Activated naive CD8-positive, alpha-beta T cell (primary cell): ENCODE measurements at regions not wholly inside any gene's neighbourhood (a gene's known extent, or its start where the extent isn't known, plus 50 kb on each side); places are given as distances from the start of the nearest gene placed in this dataset.

Source experiments
- H3K27ac Mint-ChIP-seq: one replicate; pipeline ENCODE4 v1.8.0; 2021; ENCODE audit warnings: mixed read lengths
- H3K27me3 Mint-ChIP-seq: one replicate; pipeline ENCODE4 v1.8.0; 2021; ENCODE audit warnings: mixed read lengths
- H3K36me3 Mint-ChIP-seq: one replicate; pipeline ENCODE4 v1.8.0; 2021; ENCODE audit warnings: mixed read lengths
- H3K4me1 Mint-ChIP-seq: one replicate; pipeline ENCODE4 v1.8.0; 2021; ENCODE audit warnings: low read depth, mixed read lengths
- H3K4me3 Mint-ChIP-seq: one replicate; pipeline ENCODE4 v1.8.0; 2021; ENCODE audit warnings: mild to moderate bottlenecking, mixed read lengths
- H3K9me3 Mint-ChIP-seq: one replicate; pipeline ENCODE4 v1.8.0; 2021; ENCODE audit warnings: low read depth, mixed read lengths

DNA sequence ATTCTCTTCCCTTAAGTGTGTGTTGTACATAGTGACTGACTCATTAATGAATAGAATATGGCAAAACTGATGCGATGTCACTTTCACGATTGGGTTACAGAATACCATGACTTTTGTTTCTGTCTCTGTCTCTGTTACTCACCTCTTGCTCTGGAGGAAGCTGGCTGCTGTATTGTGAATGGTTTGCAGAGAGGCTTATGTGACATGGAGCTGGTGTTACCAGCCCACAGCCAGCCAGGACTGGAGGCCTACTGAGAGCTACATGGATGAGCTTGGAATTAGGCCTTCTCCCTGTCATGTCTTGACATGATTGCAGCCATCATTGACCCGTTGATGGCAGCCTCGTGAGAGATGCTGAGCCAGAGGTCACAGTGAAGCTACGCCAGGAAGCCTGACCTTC is 161.9 kb downstream of the TAF11L14 start:
- no peak overlapping the region for H3K27ac Mint-ChIP-seq
- no peaks in the 10 kb centered on the region for H3K4me1 Mint-ChIP-seq
- no peaks in the 10 kb centered on the region for H3K27me3 Mint-ChIP-seq
- no peaks in the 10 kb centered on the region for H3K36me3 Mint-ChIP-seq
- H3K4me3 Mint-ChIP-seq: no peak overlapping the region
- H3K9me3 Mint-ChIP-seq: peaks cover 3% of the 10 kb centered on the region

DNA sequence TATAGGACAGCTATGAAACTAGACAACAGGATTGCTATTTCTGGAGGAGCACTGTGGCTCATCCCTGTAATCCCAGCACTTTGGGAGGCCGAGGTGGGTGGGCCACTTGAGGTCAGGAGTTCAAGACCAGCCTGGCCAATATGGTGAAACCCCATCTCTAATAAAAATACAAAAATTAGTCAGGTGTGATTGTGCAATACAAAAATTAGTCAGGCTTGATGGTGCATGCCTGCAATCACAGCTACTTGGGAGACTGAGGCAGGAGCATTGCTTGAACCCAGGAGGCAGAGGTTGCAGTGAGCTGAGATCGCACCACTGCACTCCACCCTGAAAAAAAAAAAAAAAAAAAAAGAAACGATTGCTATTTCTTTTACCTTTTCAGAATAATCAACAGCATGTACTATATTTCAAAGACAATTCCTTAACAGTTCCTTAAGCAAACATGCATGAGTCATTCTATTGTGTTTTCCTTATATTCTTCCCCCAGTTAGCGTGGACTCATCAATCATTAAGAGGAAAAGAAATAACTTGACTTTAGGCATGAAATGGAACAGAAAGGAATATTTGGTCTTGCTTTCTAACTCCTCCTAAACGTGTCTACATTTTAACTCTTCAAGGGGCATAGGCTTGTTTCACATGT is 162.6 kb downstream of the TAF11L14 start:
- H3K36me3 Mint-ChIP-seq: no peaks in the 10 kb centered on the region
- H3K27ac Mint-ChIP-seq: no peak overlapping the region
- no peak overlapping the region for H3K4me3 Mint-ChIP-seq
- no peaks in the 10 kb centered on the region for H3K27me3 Mint-ChIP-seq
- H3K9me3 Mint-ChIP-seq: peaks cover 3% of the 10 kb centered on the region
- no peaks in the 10 kb centered on the region for H3K4me1 Mint-ChIP-seq

DNA sequence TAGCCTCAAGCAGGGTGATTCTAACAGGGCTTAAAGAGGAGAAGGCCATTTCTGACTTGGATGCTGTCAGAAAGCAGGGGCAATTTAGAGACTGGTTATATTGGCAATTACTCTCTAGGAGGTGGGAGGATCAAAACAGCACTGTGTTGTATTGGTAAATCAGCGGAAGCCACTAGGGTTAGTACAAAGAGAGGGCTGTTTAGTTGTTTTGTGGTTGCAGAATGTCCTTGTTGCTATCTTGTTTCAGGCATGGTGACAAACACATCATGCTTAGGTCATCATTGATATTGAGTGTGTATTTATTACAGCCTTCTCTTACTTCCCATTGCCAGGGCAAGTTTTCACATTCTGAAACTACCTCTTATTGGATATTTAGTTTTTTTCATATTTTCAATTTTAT is 165.3 kb downstream of the TAF11L14 start:
- no peaks in the 10 kb centered on the region for H3K27me3 Mint-ChIP-seq
- H3K9me3 Mint-ChIP-seq: peaks cover 1% of the 10 kb centered on the region
- no peak overlapping the region for H3K4me3 Mint-ChIP-seq
- H3K27ac Mint-ChIP-seq: no peak overlapping the region
- no peaks in the 10 kb centered on the region for H3K36me3 Mint-ChIP-seq
- no peaks in the 10 kb centered on the region for H3K4me1 Mint-ChIP-seq

DNA sequence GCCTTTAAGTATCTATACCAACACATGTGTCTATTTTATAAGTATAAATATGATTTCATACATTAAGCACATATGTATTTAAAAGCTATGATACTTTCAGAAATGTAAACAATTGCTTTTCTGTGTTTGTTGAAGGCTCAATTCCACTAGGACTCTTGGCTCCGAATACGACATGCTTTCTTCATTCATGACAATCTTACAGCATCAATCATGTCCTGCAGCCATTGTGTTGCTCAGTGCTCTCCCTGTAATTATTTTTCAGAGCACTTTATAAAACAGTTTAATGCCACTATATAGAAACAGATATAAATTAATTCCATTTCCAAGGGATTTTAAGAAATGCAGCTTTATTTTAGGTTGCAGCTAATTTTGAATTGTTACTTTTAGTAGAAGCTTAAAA is 167.3 kb downstream of the TAF11L14 start:
- Mint-ChIP-seq H3K27me3 (no peaks in the 10 kb centered on the region), H3K4me1 (no peaks in the 10 kb centered on the region), H3K27ac (no peak overlapping the region), H3K4me3 (no peak overlapping the region), H3K36me3 (no peaks in the 10 kb centered on the region), H3K9me3 (no peaks in the 10 kb centered on the region)

DNA sequence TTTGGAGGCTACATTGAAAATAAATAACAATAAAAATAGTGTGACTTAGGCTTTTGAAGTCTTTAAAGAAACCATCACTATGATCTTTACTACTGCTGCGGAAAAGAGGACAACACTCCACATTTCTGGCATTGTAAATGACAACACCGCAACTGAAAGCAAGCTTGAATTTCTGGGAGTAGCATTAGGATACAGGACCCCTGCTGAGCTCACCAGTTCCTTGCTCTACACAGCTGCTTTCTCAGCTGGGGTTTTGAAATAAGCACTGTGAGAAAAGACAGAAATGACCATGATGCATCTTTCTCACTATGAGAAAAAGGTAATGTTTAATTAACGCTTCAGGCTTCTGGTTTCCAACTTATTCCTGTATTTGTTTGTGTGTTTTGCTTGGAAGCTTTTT is 168.0 kb downstream of the TAF11L14 start:
- Mint-ChIP-seq H3K27me3 (no peaks in the 10 kb centered on the region), H3K9me3 (no peaks in the 10 kb centered on the region), H3K36me3 (no peaks in the 10 kb centered on the region), H3K27ac (no peak overlapping the region), H3K4me3 (no peak overlapping the region), H3K4me1 (no peaks in the 10 kb centered on the region)

DNA sequence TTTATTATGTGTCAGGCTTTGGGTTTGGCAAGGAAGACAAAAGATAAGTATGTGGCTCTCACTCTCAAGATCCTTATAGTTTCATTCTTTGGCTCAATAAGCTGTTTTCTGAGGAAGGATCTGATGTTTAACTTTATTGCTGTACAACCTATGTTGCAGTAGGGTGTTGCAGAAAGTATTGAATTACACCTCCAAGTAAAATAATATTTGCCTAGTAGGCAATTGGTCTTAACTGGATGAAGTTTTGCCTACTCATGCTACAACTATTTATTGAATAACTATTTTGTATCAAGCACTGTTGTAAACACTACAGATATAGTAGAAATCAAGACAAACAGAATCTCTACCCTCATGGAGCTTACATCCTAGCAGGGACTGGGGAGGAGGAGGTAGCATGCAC is 169.7 kb downstream of the TAF11L14 start:
- Mint-ChIP-seq H3K4me1 (no peaks in the 10 kb centered on the region), H3K27me3 (no peaks in the 10 kb centered on the region), H3K36me3 (no peaks in the 10 kb centered on the region), H3K27ac (no peak overlapping the region), H3K9me3 (no peaks in the 10 kb centered on the region), H3K4me3 (no peak overlapping the region)

DNA sequence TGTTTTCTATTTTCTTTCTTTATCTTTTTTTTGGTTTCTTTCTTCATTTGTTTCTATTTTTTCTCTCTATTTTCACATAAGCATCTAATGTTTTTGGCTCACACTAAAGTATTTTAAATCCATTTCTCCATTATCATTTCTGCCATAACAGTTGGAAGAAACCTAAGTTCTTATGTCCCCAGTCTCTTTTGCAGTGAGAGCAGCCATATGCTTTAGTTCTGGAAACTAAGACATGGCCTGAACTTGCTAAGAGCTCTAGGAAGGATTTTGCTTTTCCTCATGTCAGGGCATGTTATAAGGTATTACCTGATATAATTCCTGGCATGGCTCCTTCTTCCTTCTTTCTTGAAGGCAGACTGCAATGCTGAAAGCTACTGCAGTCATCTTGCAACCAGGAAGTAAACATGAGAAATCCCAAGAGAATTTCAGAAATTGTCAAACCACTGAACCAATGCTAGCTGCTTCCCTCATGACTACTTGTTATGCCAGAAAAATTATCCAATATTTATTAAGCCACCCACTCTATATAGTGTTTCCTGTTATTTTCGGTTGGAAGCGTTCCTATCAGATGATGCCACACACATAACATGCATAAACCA is 171.1 kb downstream of the TAF11L14 start:
- no peaks in the 10 kb centered on the region for H3K36me3 Mint-ChIP-seq
- no peaks in the 10 kb centered on the region for H3K27me3 Mint-ChIP-seq
- H3K4me1 Mint-ChIP-seq: no peaks in the 10 kb centered on the region
- H3K9me3 Mint-ChIP-seq: no peaks in the 10 kb centered on the region
- H3K4me3 Mint-ChIP-seq: no peak overlapping the region
- no peak overlapping the region for H3K27ac Mint-ChIP-seq

DNA sequence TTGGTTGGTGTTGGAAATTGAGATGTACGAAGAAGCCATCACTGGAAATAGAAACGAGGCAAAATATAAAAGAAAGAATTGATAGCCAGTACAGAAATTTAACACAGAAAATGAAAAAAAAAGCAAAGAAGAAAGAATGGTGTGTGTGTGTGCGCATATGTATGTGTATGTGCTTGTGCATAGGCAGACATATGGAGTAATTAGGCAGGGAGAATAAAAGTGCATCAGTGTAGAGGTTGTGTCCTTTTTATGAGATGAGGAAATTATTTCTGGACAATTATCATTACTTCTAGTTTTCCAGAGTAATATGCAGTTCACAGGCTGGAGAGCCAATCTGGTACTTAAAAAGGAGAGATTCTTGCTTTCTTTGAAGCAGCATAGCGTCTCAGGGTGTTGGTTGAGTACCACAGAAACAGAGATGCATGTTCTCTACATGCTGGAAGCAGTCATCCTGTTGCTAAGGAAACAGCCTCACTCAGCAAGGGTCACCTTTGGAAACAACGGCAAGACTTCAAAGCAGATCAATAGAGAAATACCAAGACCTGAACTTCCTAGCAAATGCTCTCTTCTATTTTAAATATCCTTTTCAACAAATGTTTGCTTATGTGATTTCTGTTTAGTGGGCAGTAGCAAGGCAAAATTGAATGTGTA is 172.7 kb downstream of the TAF11L14 start:
- Mint-ChIP-seq H3K4me1 (no peaks in the 10 kb centered on the region), H3K27me3 (no peaks in the 10 kb centered on the region), H3K9me3 (no peaks in the 10 kb centered on the region), H3K27ac (no peak overlapping the region), H3K4me3 (no peak overlapping the region), H3K36me3 (no peaks in the 10 kb centered on the region)

DNA sequence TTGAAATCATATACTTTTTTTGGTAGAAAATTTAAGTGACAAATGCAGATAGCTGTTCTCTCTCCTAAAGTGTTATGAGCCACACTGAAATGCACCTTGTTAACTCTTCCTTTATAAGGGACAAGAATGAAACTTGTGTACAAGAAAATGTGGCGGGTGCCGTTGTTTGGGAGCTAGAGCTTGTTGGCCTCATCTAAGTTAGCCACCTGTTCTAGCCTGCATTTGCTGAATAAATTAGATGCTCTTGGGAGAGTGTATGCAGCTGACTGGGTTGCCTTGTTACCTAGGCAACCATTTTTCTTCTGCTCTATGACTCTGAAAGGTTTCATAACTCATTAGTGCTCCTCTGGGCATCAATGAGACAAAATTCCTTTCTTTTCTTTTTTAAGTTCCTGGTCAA is 174.3 kb downstream of the TAF11L14 start:
- H3K27me3 Mint-ChIP-seq: no peaks in the 10 kb centered on the region
- H3K9me3 Mint-ChIP-seq: no peaks in the 10 kb centered on the region
- no peak overlapping the region for H3K4me3 Mint-ChIP-seq
- no peaks in the 10 kb centered on the region for H3K36me3 Mint-ChIP-seq
- no peak overlapping the region for H3K27ac Mint-ChIP-seq
- H3K4me1 Mint-ChIP-seq: no peaks in the 10 kb centered on the region

DNA sequence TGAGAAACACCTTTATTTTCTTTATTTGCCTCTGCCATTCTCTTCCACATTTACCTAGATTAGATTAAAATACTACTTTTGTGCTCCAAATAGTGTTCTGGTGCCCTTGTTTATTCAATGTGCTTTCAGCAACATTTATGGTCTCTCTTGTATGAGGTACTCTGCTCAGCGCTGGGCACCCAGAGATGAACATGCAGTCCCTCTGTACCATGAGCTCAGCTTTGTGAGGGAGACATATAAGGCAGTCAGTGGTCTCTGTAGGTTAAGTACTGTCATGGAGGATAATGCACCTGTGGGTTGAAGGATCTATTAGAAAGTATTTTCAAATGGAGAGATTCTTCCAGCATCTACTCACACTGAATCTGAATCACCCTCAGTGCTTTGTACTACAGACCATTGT is 176.5 kb downstream of the TAF11L14 start:
- no peaks in the 10 kb centered on the region for H3K9me3 Mint-ChIP-seq

DNA sequence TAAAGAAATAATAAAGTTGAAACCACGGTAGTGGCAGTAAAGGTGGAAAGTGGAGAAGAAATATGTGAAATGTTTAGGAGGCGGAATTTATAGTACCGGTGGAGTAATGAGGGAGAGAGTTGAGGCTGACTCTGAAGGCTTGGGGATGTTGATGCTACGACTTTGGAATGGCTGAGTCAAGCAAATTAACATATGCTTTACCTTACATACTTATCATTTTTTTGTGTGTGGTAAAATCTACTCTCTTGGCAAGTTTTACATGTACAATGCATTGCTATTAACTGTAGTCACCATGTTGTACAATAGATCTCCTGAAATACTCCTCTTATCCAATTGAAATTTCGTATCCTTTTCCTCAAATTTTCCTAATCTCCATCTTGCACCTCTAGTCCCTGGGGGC is 179.0 kb downstream of the TAF11L14 start:
- H3K4me3 Mint-ChIP-seq: no peak overlapping the region
- H3K9me3 Mint-ChIP-seq: no peaks in the 10 kb centered on the region
- no peaks in the 10 kb centered on the region for H3K27me3 Mint-ChIP-seq
- no peak overlapping the region for H3K27ac Mint-ChIP-seq
- H3K4me1 Mint-ChIP-seq: no peaks in the 10 kb centered on the region
- no peaks in the 10 kb centered on the region for H3K36me3 Mint-ChIP-seq

More for the DNA sequence above, 176.5 kb downstream of the TAF11L14 start:
- H3K36me3 Mint-ChIP-seq: no peaks in the 10 kb centered on the region
- no peak overlapping the region for H3K4me3 Mint-ChIP-seq
- no peaks in the 10 kb centered on the region for H3K27me3 Mint-ChIP-seq
- H3K4me1 Mint-ChIP-seq: no peaks in the 10 kb centered on the region
- no peak overlapping the region for H3K27ac Mint-ChIP-seq

DNA sequence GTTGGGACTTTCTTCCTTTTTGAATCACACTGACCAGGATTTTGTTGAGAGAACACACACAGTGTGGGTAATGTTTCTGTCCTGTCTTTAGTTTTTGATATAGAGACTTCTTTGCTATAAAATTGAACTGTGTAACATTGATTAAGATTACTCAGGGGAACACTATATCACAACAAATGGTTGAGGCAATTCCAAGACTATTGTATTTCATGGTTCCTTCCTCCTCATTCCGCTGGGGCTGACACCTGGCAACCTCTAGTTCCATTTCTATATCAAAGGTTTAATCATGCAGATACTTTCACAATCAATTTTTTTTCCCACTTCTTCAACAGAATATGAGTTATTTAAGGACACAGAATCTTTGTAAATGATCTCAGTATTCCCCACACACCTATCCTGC is 182.2 kb downstream of the TAF11L14 start:
- no peak overlapping the region for H3K27ac Mint-ChIP-seq

DNA sequence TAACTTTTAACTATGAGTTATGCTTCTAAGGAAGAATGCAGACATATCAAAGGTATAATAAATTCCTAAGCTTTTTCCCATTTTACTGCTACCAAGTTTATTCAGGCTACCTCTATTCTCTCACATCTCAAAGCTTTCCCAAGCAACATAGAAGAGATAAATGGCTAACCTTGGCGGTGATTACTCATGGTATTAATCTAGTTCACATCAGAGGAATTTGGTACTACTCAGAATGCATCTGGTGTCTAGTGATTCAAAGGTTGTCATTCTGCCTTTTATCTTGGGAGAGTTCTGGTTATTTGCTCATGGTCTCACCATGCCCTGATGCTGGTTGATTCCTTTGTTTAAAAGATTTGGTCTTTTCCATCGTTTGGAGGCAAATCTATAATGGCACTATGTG is 182.7 kb downstream of the TAF11L14 start:
- Mint-ChIP-seq H3K9me3 (no peaks in the 10 kb centered on the region), H3K27me3 (no peaks in the 10 kb centered on the region), H3K4me1 (no peaks in the 10 kb centered on the region), H3K4me3 (no peak overlapping the region), H3K27ac (no peak overlapping the region), H3K36me3 (no peaks in the 10 kb centered on the region)

More for the DNA sequence above, 182.2 kb downstream of the TAF11L14 start:
- H3K4me1 Mint-ChIP-seq: no peaks in the 10 kb centered on the region
- no peaks in the 10 kb centered on the region for H3K9me3 Mint-ChIP-seq
- H3K27me3 Mint-ChIP-seq: no peaks in the 10 kb centered on the region
- H3K4me3 Mint-ChIP-seq: no peak overlapping the region
- H3K36me3 Mint-ChIP-seq: no peaks in the 10 kb centered on the region

DNA sequence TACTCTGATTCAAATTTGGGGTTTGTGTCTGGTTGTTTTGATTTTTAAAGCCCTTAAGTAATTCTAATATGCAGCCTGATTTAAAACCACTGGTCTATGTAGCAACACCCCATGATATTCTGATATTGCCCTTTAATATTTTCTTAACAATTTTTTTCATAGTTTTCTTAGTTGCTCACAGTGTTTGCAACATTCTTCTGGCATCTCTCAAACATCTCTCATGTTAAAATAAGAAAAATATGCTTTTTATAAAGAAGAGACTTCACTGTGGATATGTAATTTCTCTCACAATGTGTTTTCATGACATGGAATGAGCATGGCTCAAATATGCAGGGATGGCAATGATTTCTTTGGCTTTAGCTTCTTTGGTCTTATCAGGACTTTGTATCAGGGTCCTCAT is 183.7 kb downstream of the TAF11L14 start:
- Mint-ChIP-seq H3K9me3 (no peaks in the 10 kb centered on the region), H3K27ac (no peak overlapping the region), H3K4me3 (no peak overlapping the region), H3K4me1 (no peaks in the 10 kb centered on the region), H3K27me3 (no peaks in the 10 kb centered on the region), H3K36me3 (no peaks in the 10 kb centered on the region)

DNA sequence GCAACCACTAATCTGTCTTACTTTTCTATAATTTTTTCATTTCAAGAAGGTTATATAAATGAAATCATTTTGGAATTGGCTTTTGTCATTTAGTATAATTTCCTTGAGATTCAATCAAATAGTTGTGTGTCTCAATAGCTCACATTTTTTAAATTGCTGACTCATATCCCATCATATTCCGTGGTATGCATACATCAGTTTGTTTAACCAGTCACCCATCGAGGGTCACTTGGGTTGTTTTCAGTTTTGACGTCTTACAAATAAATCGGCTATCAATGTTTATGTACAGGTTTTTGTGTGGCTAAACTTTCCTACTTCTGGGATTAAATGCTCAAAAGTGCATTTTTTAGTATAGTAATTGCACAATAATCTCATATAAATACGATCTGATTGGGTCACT is 185.5 kb downstream of the TAF11L14 start:
- H3K36me3 Mint-ChIP-seq: no peaks in the 10 kb centered on the region
- no peak overlapping the region for H3K27ac Mint-ChIP-seq
- H3K27me3 Mint-ChIP-seq: no peaks in the 10 kb centered on the region
- H3K4me3 Mint-ChIP-seq: no peak overlapping the region
- peaks cover 3% of the 10 kb centered on the region for H3K9me3 Mint-ChIP-seq
- H3K4me1 Mint-ChIP-seq: no peaks in the 10 kb centered on the region

DNA sequence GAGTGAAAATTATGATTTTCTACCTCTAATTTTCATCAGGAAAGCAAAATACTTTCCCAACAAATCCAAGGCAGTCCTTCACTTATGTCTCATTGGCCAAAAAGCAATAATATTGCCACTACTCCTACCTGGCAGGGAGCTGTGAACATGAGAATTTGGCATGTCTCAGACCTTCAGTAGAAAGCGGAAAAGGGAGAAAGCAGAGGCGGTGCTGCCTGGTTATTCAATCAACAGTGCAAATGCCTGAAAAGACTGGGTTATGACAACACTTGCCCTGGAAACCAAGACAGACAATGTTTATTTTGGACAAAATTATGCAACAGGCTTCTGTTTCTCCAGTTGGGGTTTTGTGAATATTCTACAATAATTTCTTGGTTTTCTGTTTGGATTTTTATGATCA is 194.4 kb downstream of the TAF11L14 start:
- peaks cover 22% of the 10 kb centered on the region for H3K9me3 Mint-ChIP-seq
- no peaks in the 10 kb centered on the region for H3K4me1 Mint-ChIP-seq
- H3K36me3 Mint-ChIP-seq: no peaks in the 10 kb centered on the region
- H3K27ac Mint-ChIP-seq: no peak overlapping the region
- H3K4me3 Mint-ChIP-seq: no peak overlapping the region
- H3K27me3 Mint-ChIP-seq: no peaks in the 10 kb centered on the region
